ENCODE measurements at regions not wholly inside any gene's neighbourhood (a gene's known extent, or its start where the extent isn't known, plus 50 kb on each side); places are given as distances from the start of the nearest gene placed in this dataset.
"Not testable (repeated sequence)": the region's sequence is repeated elsewhere in the genome, so short reads cannot be mapped to it uniquely, and the experiment has no call there.

DNA sequence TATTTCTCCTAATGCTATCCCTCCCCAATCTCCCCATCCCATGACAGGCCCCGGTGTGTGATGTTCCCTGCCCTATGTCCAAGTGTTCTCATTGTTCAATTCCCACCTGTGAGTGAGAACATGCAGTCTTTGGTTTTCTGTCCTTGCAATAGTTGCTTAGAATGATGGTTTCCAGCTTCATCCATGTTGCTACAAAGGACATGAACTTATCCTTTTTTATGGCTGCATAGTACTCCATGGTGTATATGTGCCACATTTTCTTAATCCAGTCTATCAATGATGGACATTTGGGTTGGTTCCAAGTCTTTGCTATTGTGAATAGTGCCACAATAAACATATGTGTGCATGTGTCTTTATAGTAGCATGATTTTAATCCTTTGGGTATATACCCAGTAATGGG is 51.3 kb upstream of the RIOK2 start:
- not testable (repeated sequence) for DNase-seq (ENCODE audit: low read depth)

DNA sequence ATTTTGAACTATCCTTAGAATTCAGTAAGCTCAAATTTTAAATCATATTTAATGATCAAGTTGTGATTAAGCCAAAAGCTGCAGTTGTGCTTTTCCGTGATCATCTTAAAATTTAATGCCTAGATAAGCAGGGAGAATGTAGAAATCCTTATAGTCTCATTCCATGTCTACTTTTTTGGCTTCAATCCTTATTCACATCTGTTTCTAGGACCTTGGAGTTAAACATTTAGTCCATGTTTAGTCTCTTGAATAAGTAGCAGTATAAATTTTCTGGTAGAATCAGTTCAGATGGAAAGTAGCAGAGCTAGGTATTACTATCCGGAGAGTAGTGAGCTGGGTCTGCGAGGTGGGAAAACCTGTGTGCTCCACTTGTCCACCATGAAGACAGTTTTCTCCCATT is 59.3 kb upstream of the RIOK2 start:
- DNase-seq (ENCODE audit: low read depth): no peak

DNA sequence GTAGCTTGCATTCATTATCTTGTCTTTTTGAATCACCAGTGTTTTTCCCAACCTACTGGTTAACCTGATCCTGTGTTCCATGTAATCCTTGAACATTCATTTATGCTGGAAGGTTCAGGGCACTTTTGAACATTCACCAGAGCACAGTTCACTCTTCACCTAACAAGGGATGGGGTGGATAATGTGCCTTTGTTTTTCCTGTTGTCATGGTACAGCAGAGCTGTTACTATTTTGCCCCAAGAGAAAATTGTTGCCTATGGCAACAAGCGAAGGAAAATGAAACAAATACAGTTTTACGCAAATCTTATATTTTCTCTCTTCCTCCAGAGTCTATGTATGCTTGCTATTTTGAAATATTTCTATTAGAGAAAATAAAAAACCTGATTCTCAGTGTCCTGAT is 60.3 kb upstream of the RIOK2 start:
- DNase-seq (ENCODE audit: low read depth): no peak

DNA sequence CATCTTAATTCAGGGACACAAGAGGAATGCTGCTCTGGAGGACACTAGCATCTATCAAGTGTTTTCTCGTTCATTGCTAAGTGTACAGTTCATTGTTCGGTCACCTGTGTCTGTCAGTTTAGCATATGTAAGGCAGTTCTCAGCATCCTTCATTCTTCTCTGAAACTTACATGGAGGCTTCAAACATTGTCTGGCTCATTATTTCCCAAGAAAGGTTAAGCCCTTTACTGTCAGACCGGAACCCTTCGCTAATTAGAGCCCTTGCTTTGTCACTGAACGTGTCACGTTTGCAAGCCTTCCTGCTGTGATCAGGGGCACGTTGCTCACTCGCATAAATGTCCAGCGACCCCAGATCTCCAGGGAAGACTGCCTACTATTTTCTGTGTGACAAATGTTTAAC is 62.3 kb upstream of the RIOK2 start:
- no peak for DNase-seq (ENCODE audit: low read depth)

DNA sequence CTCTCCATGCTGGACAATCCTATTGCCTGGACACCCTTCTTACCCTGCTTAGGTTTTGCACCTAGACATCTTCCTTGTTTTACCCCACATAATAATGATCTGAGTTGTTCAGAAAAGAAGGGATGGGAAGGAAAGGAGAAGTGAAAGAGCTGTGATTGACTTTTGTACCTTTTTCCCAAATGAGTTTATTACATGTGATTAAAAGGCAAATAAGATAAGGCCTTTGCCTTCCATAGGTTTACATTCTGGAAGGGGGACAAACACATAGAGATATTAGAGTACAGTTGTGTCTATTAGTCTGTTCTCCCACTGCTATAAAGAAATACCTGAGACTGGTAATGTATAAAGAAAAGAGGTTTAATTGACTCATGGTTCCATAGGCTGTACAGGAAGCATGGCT is 67.1 kb upstream of the RIOK2 start:
- no peak for DNase-seq (ENCODE audit: low read depth)

DNA sequence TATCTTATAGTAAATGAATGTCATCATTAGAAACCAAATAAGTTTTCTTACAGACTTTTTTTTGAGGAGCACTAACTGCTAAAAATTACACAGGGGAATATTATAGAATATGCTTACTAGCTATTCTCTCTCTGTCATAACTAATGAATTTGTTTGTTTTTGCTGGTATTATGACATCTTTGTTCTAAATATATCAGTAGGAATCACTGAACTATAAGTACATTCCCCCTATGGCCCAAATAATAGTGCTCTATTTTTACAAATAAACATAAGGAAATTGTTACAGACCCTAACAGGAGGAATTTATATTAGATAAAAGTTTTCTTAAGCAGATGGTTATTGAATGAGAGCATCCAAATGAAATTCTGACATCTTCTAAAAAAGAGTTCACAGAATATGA is 83.0 kb upstream of the RIOK2 start:
- no peak for DNase-seq (ENCODE audit: low read depth)

DNA sequence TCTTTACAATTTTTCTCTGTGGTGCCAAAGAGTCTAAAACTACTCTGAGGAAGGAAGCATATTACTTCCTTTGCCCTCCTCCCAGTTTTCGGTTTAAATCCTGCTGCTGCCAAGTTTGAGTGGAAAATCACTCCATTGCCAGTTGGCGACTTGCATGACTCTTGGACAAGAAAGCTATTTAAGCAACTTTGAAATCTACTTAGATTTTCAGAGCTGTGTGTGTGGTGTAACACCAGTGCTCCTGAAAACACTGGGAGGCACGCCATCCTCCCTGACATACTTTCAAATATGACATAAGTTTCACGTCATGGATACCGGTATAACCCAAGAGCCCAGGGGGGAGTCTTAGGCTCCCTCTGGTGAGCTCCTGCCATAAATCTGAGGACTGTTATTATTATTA is 83.5 kb upstream of the RIOK2 start:
- no peak for DNase-seq (ENCODE audit: low read depth)

DNA sequence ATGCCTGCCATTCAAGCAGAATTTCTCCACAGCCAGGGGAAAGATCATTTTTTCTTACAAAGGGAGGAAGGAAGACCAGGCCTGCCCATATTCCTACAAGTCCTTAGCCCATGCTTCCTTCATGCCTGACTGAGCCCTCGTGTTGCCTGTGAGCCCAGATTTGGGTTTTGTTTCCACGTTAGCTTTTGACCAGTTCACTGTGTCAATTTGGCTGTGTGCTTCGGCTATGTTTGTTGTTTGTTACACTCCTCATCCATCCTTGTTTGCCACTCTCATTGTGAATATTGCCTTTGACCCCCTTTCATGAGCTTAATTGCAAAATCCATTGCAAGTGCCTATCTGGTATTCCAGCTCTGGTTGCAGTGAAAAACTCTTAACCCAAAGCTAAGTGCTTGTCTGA is 84.7 kb upstream of the RIOK2 start:
- no peak for DNase-seq (ENCODE audit: low read depth)

DNA sequence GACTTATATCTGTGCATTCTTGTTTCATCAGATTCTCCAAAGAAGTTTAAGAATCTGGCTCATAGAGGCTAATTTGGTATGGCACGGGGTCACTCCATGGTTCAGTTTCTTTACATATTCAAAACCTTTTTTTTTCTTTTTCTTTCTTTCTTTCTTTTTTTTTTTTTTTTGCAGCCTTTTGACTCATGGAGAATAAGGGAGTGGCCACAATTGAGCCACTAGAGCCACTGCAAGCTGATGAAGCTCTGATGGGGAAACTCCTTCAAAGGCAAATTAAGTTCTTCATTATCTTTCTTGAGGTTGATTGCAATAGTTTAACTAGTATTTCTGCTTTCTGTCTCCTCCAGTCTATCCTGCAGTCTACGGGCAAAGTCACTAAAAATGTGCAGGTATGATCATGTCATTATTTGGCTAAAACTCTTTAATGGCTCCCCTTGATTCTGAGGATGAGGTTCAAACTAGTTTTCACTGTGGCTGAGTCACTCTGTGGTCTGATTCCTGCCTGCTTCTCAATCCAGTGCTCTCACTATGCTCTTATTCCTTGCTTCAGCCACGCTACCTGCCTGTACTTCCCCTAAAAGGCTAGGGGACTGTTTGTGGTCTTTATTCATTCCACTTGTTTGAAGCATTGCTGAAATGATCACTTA is 93.5 kb upstream of the RIOK2 start:
- DNase-seq (ENCODE audit: low read depth): no peak

DNA sequence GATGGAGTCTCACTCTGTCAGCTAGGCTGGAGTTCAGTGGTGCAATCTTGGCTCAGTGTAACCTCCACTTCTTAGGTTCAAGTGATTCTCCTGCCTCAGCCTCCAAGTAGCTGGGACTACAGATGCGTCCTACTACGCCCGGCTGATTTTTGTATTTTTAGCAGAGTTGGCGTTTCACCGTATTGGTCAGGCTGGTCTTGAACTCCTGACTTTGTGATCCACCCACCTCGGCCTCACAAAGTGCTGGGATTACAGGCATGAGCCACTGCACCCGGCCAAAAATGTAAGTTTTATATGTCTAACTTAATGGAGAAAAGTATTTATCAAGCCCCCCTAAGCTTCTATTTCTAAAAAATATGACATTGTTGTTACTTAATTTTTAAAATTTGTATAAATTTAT is 98.2 kb upstream of the RIOK2 start:
- DNase-seq (ENCODE audit: low read depth): no peak

DNA sequence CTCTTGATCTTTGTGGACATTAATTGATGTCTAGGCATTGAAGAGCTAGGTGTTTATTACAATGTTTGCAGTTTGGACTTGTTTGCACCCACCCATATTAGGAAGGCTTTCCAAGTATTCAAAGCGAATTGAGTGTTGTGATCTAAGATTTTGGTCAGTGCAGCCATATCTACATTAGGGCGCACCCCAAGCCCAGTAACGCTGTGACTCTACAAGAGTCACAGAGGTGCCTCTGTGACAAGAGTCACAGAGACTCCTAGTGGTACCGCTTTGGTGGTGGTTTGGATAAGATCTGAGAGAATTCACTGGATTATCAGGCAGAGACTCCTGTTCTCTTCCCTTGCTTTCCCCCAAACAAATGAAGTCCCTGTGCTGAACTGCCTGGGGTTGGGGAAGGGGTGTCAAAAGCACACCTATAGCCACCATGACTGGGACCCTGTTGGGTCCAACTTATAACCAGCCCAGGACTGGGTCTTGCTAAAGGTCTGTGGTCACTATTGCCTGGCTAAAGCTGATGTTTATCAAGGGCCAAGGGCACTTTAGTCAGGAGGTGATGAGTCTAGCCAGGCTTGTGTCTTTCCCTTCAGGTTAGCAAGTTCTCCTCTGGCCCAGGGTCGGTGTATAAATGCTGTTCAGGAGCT is 114.1 kb upstream of the RIOK2 start:
- DNase-seq (ENCODE audit: low read depth): peak; percentile 6

DNA sequence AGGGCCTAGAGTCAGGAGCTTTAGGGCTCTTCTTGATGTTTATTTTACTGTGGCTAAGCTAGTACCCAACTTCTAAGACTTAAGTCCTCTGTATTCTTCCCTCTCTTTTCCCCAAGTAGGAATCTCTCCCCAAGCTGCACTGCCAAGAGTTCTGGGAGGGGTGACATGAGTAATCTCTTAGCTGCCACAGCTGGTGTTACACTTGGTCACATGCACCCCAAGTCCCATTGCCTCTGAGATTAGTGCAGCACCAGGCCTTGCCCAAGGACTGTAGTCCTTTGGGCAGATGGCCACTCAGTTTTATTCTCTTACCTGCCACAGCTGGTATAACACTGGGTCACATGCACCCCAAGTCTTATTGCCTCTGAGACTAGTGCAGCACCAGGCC is 114.7 kb upstream of the RIOK2 start:
- no peak for DNase-seq (ENCODE audit: low read depth)

DNA sequence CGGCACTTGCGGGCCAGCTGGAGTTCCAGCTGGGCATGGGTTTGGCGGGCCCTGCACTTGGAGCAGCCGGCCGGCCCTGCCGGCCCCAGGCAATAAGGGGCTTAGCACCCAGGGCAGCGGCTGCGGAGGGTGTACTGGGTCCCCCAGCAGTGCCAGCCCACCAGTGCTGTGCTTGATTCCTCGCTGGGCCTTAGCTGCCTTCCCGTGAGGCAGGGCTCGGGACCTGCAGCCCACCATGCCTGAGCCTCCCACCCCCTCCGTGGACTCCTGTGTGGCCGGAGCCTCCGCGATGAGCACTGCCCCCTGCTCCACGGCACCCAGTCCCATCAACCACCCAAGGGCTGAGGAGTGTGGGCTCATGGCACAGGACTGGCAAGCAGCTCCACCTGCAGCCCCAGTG is 118.1 kb upstream of the RIOK2 start:
- DNase-seq (ENCODE audit: low read depth): not testable (repeated sequence)

DNA sequence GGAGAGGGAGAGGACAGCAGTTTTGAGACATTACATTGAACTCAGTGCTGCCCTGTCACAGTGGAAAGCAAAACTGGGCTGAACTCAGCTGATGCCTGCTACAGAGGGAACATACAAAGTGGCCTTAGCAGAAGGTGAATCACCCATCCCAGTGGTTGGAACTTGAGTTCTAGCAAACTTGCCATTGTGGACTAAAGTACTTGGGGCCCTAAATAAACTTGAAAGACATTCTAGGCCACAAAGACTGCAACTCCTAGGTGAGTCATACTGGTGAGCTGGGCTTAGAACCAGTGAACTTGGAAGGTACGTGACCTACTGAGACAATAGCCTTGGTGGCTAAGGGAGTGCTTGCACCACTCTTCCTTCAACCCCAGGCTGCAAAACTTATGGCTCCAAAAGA is 155.7 kb upstream of the RIOK2 start:
- no peak for DNase-seq (ENCODE audit: low read depth)

DNA sequence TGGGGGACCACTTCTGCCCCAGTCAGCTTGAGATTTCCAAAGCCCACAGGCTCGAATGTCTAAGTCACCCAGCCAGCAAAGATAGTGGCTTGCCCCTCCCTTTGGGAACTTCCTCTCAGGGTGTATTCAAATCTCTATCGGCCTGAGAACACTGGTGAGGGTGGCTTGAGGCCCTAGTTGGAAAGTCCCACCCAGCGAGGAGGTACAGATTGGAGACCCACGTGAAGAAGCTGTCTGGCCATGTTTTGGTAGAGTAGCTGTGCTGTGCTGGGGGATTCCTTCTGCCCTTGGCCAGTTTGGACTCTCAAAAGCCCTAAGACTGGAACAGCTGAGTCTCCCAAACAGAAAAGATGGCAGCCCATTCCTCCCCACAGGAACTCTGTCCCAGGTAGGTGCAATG is 172.7 kb upstream of the RIOK2 start:
- DNase-seq (ENCODE audit: low read depth): no peak

DNA sequence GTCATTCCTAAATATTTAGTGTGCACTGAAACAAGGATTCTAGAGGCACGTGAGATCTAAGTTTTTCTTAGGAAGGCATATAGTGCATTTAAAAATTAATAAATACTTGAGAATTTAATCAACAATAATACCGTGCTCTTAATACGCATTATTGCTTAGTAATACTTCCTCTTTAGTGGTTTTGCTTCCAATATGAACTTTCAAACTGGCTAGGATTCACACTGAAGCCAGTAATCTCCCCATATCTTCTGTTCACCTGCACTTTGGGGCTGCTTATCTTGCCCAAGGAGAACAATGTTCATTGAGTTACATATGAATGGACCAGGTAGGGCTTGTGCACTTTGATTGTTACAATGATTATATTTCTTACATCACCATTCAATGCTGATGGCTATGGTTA is 180.5 kb upstream of the RIOK2 start:
- DNase-seq (ENCODE audit: low read depth): no peak

DNA sequence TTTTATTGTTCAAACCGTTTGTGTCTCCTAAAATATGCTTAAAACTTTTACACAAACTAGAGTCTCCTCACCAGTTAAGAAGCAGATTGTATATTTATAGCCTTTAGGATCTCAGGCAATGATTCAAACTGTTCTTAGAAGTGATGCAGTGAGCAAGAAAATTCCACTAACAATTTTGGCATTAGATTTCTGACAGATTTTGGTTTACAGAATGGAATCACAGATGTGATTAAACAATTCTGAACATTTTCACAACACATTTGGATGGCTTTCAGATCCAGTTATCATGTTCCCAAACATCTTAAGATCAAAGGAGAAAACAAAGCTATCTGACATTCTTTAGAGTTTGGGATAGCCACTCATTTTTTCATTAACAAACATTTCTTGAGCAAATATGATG is 181.7 kb upstream of the RIOK2 start:
- no peak for DNase-seq (ENCODE audit: low read depth)

DNA sequence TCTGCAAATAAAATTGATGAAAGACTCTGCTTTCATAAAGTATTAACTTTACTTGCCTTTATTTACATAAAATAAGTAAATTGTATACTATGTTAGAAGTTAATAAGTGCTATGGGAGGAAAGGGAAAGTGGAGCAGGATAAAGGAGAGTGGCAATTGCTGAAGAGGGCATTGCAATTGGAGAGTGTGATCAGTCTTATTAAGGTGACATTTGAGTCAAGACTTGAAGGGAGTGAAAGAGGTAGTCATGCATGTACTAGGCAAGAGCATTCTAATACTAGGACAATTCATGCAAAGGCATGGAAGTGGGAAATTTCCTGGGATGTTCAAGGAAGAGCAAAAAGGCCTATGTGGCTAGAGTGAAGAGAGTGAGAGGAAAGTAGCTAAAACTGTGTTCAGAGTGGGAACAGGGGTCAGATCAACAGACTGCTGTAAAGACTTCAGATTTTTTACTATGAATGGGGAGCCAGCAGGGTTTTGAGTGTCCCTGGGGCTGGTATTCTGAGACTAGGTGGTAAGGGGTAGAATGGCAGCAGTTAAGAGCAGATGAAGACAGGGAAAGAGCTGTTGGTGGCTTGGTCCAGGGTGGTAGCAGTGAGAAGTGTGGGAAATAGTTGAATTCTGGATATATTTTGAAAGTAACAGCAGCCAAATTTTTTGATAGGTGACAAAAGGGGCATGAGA is 182.3 kb upstream of the RIOK2 start:
- DNase-seq (ENCODE audit: low read depth): no peak

DNA sequence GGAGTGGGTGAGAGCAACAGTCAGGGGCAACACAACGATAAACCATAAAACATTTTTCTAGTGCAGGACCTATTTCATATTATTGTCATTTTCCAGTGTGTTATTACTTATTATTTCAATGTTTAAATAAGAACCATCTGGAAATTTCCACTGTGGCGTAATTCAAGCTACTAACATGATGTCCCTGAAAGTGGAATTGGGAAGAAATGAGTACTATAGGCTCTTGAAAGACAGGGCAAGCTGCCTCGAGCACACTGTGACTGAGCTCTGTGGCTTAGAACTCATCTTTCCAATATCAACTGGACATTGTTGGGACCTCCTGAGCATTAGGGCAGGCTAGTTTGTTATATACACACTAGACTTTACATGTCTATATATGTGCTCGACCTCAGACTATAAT is 182.9 kb upstream of the RIOK2 start:
- no peak for DNase-seq (ENCODE audit: low read depth)

DNA sequence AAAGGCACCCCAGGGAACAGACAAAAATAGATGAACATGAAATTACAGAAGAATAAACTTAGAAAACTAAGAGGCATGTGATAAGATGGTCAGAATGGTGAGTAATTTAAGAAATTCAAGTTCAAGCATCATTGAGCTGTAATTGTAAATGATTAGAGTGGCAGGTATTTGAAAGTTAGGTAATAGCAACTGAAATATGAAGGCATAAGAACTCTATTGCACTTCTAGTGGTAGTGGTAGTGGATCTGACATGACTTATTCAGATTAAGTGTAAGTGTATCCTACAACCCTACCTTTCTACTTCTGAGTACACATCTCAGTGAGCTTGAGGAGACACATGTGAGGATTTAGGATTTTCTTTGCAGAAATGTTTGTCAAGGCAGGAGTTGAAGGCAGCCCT is 192.9 kb upstream of the RIOK2 start:
- DNase-seq (ENCODE audit: low read depth): no peak

DNA sequence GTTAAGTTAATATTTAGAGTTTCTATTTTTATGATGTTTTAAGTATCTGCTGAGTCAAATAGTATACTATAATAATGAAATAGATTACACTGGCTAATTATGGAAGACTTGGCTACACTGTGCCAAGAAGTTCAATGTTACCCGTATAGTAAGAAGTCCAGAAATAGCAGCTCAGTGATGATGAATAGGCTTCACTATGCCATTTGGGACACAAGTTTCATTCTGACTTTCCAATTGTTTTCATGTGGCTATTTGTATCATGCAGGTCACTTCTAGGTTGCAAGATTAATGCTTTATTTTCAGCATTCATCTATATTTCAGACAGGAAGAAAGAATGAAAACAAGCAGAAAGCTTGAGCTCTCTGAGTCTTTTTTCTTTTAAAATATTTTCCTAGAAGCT is 194.5 kb upstream of the RIOK2 start:
- no peak for DNase-seq (ENCODE audit: low read depth)

DNA sequence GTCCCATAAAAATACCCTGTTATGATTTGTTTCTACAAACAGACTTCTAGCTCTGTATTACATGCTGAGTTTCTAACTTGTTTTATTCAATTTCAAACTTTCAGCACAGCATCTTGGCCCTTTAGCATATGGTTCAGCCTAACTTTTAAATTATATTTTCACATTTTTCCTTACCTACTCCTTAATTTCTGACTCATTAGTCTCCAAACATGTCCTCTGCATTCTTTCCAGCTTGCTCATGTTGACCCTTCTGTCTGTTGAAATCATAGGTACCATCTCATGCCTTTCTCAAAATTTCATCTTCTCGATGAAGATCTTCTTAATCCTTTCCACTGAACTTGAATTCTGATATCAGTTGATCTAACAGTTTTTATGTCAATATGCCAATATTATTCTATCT is 200.9 kb upstream of the RIOK2 start:
- peak; percentile 59 for DNase-seq (ENCODE audit: low read depth)

DNA sequence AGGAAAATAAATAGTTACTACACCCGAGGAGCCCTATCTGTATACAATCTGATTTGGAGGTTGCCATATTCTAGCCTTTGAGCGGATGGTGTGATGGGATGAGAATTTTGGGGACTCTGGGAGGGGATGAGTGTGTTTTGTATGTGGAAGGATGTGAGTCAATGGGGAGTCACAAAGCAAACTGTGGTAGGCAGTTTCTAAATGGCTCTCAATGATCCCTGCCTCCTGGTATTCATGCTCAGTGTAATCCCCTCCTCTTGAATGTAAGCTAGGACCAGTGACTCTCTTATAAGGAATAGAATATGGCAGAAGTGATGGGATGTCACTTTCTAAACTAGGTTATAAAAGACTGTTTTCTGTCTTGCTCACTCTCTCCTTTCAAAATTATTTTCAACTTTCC is 205.7 kb upstream of the RIOK2 start:
- no peak for DNase-seq (ENCODE audit: low read depth)

DNA sequence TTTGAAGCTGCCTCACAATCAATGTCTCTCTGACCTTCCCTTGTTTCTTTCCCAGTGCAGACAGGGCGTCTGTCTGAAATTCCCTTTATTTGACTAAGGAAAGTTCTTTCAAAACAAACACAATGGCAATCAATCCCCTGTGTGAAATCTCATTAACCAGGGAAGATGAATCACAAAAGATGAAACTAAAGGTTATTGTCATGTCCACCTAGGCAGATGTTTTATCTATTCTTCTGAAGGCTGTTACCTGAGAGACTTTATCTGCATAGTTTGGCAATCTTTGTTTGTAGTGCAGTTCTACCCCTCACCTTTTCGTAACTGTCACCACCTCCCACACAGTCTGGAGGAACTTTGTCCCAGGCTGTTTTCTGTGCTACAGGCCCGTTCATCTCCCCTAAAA is 217.5 kb upstream of the RIOK2 start:
- DNase-seq (ENCODE audit: low read depth): no peak
